ENCODE measurements at regions not wholly inside any gene's neighbourhood (a gene's known extent, or its start where the extent isn't known, plus 50 kb on each side); places are given as distances from the start of the nearest gene placed in this dataset.

GRCh38 chr2:166671235-166671634, 177.2 kb upstream of the SCN7A start (continued):
- TF ChIP-seq, protein P1, sequence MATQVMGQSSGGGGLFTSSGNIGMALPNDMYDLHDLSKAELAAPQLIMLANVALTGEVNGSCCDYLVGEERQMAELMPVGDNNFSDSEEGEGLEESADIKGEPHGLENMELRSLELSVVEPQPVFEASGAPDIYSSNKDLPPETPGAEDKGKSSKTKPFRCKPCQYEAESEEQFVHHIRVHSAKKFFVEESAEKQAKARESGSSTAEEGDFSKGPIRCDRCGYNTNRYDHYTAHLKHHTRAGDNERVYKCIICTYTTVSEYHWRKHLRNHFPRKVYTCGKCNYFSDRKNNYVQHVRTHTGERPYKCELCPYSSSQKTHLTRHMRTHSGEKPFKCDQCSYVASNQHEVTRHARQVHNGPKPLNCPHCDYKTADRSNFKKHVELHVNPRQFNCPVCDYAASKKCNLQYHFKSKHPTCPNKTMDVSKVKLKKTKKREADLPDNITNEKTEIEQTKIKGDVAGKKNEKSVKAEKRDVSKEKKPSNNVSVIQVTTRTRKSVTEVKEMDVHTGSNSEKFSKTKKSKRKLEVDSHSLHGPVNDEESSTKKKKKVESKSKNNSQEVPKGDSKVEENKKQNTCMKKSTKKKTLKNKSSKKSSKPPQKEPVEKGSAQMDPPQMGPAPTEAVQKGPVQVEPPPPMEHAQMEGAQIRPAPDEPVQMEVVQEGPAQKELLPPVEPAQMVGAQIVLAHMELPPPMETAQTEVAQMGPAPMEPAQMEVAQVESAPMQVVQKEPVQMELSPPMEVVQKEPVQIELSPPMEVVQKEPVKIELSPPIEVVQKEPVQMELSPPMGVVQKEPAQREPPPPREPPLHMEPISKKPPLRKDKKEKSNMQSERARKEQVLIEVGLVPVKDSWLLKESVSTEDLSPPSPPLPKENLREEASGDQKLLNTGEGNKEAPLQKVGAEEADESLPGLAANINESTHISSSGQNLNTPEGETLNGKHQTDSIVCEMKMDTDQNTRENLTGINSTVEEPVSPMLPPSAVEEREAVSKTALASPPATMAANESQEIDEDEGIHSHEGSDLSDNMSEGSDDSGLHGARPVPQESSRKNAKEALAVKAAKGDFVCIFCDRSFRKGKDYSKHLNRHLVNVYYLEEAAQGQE (IDR thresholded peaks at IDR 0.05; ENCODE audit: unreplicated experiment) = no peak
- TF ChIP-seq STAT1 (IDR thresholded peaks at IDR 0.05; ENCODE audit: unreplicated experiment) (no peak), JUNB (IDR thresholded peaks at IDR 0.05; ENCODE audit: unreplicated experiment) (no peak), POLR2AphosphoS5 (IDR thresholded peaks at IDR 0.05; ENCODE audit: low read depth) (no peak)

GRCh38 chr2:166665991-166666940, 172.2 kb upstream of the SCN7A start:
- Histone ChIP-seq H3K9me2 (ENCODE audit: insufficient read depth) (no peaks in the 10 kb centered on the region), H3K4me3 (no peak overlapping the region), H3K36me3 (ENCODE audit: insufficient read depth) (no peaks in the 10 kb centered on the region), H4K20me1 (replicated peaks; ENCODE audit: insufficient read depth) (no peaks in the 10 kb centered on the region), H2AFZ (no peak overlapping the region), H3K27ac (ENCODE audit: low read depth) (no peak overlapping the region), H3K4me1 (ENCODE audit: insufficient read depth) (no peaks in the 10 kb centered on the region), H3F3A (replicated peaks; ENCODE audit: low read depth) (no peaks in the 10 kb centered on the region), H3K27me3 (ENCODE audit: insufficient read depth) (no peaks in the 10 kb centered on the region), H3K4me2 (no peak overlapping the region), H3K79me2 (replicated peaks; ENCODE audit: insufficient read depth) (no peaks in the 10 kb centered on the region)
- ATAC-seq (no peak), DNase-seq (ENCODE audit: low spot score) (no peak)
- Mint-ChIP-seq H3K36me3 (ENCODE audit: low read depth) (no peaks in the 10 kb centered on the region), H3K4me3 (no peak overlapping the region), H3K27me3 (ENCODE audit: insufficient read depth, low read depth, poor library complexity) (peaks cover 3% of the 10 kb centered on the region), H3K4me1 (no peaks in the 10 kb centered on the region), H3K9me3 (no peaks in the 10 kb centered on the region), H3K27ac (no peak overlapping the region)
- TF ChIP-seq ZNF331 (CRISPR knock-in tag; IDR thresholded peaks at IDR 0.05; ENCODE audit: low read depth) = no peak
- TF ChIP-seq ETS1 (IDR thresholded peaks at IDR 0.05) = no peak
- no peak for TF ChIP-seq EZH2 (IDR thresholded peaks at IDR 0.05; ENCODE audit: low read depth, unreplicated experiment)
- no peak for TF ChIP-seq ZNF114 (CRISPR knock-in tag; IDR thresholded peaks at IDR 0.05)
- TF ChIP-seq POLR2AphosphoS5 (IDR thresholded peaks at IDR 0.05; ENCODE audit: low read depth) = no peak
- TF ChIP-seq NANOG (IDR thresholded peaks at IDR 0.05; ENCODE audit: borderline replicate concordance) = no peak
- TF ChIP-seq, protein P1 (IDR thresholded peaks at IDR 0.05; ENCODE audit: unreplicated experiment) = no peak
- no peak for TF ChIP-seq JUNB (IDR thresholded peaks at IDR 0.05; ENCODE audit: unreplicated experiment)

Data from GM23338 (cell line).